Kidney (tissue), 13 donors: ENCODE measurements at regions not wholly inside any gene's neighbourhood (a gene's known extent, or its start where the extent isn't known, plus 50 kb on each side); places are given as distances from the start of the nearest gene placed in this dataset.

ENCODE experiments used
- DNase-seq, 5 donors: peaks; one replicate each; pipeline ENCODE4 v3.0.0-alpha.2; 2013 to 2020
- FAIRE-seq: peaks from 2 replicates; lab custom pipeline; 2012; peaks lifted over from hg19 to GRCh38; lab: Jason Lieb, UNC
- H3K27ac ChIP-seq, 2 donors: one replicate each; pipeline ENCODE4 v1.7.0; 2013; ENCODE audit warnings: low read depth in 2 of 2, low read length in 2 of 2, inconsistent platforms in 1 of 2
- H3K27me3 ChIP-seq: one replicate; pipeline ENCODE4 v1.7.1; 2013; ENCODE audit warnings: low read length, inconsistent platforms; ENCODE audit not compliant: control insufficient read depth, insufficient read depth
- H3K36me3 ChIP-seq, 3 donors: one replicate each; pipeline versions ENCODE4 v1.7.0 to v1.7.1; 2013; ENCODE audit warnings: low read length in 3 of 3, control low read depth in 1 of 3, inconsistent platforms in 1 of 3; ENCODE audit not compliant: insufficient read depth in 3 of 3, control insufficient read depth in 2 of 3
- H3K4me1 ChIP-seq, 3 donors: one replicate each; pipeline versions ENCODE4 v1.7.0 to v1.7.1; 2013; ENCODE audit warnings: low read length in 3 of 3, inconsistent platforms in 1 of 3, low read depth in 1 of 3; ENCODE audit not compliant: control insufficient read depth in 2 of 3, insufficient read depth in 2 of 3
- H3K4me3 ChIP-seq, 3 donors: one replicate each; pipeline versions ENCODE4 v1.7.0 to v1.8.1; 2013; ENCODE audit warnings: low read length in 3 of 3, control low read depth in 1 of 3, inconsistent platforms in 1 of 3
- H3K9ac ChIP-seq, 3 donors: one replicate each; pipeline versions ENCODE4 v1.7.0 to v1.7.1; 2013; ENCODE audit warnings: low read length in 3 of 3, control low read depth in 1 of 3, inconsistent platforms in 1 of 3
- H3K9me3 ChIP-seq, 3 donors: one replicate each; pipeline versions ENCODE4 v1.7.0 to v1.7.1; 2013; ENCODE audit warnings: low read length in 3 of 3, control low read depth in 1 of 3, inconsistent platforms in 1 of 3; ENCODE audit not compliant: control insufficient read depth in 2 of 3, insufficient read depth in 1 of 3
- intact Hi-C: fragments of 100-400 bp; cut with DNase I; formaldehyde crosslinking; loops from one replicate; pipeline ENCODE4 v1.11.1; 2022
- TF ChIP-seq, protein P1 (sequence below): IDR thresholded peaks from 3 replicates; pipeline ENCODE4 v1.5.1; 2012; ENCODE audit warnings: mild to moderate bottlenecking, moderate library complexity, borderline replicate concordance; ENCODE audit not compliant: insufficient read depth; ENCODE audit errors: extremely low read depth
- donor health status: control.
- donor health status: control.
- donor health status: control.
- donor health status: control.
- donor health status: control.
- donor health status: DM: yes; HTN: yes; CAD: no.
- donor health status: Normal renal cell carcinoma (clear cell type).

DNA sequence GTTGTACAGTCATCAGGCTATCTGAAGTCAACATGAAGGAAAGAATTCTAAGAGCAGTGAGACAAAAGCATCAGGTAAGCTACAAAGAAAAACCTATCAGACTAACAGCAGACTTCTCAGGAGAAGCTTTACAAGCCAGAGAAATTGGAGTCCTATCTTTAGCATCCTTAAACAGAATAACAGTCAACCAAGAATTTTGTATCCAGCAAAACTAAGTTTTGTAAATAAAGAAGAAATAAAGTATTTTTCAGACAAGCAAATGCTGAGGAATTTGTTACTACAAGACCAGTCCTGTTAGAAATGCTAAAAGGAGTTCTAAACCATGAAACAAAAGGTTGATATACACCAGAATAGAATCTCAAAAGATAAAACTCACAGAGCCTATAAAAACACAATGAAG lies 501.2 kb downstream of the ZNF608 start:
- Histone ChIP-seq H3K27me3 (no peaks in the 10 kb centered on the region), H3K27ac (no peak overlapping the region), H3K9ac (no peak overlapping the region), H3K36me3 (no peaks in the 10 kb centered on the region), H3K9me3 (peaks cover 0 to 11% (median 0%) of the 10 kb centered on the region in 3 donors), H3K4me3 (no peak overlapping the region), H3K4me1 (no peaks in the 10 kb centered on the region)
- TF ChIP-seq, protein P1, sequence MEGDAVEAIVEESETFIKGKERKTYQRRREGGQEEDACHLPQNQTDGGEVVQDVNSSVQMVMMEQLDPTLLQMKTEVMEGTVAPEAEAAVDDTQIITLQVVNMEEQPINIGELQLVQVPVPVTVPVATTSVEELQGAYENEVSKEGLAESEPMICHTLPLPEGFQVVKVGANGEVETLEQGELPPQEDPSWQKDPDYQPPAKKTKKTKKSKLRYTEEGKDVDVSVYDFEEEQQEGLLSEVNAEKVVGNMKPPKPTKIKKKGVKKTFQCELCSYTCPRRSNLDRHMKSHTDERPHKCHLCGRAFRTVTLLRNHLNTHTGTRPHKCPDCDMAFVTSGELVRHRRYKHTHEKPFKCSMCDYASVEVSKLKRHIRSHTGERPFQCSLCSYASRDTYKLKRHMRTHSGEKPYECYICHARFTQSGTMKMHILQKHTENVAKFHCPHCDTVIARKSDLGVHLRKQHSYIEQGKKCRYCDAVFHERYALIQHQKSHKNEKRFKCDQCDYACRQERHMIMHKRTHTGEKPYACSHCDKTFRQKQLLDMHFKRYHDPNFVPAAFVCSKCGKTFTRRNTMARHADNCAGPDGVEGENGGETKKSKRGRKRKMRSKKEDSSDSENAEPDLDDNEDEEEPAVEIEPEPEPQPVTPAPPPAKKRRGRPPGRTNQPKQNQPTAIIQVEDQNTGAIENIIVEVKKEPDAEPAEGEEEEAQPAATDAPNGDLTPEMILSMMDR = no peak
- DNase-seq (no peak), FAIRE-seq (no peak)
- intact Hi-C loops = no loop called here

DNA sequence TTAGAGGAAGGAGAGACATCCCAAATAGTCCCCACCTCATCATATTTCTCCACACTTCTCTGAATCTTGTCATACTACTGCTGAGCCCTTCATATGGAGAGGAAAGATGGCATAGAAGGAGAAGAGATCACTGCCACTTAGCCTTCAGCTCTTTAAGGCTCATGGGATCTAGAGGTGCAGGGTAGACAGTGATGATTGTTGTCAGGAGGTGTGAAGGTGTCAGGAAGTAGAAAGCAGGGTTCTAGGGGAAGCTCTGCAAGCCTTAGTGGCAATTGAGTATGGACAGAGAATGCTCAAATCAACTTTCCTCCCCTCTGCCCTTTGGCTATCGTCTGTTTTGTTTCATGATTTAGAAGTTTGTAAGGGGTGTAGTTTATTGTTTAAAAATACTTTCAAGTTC lies 505.7 kb downstream of the ZNF608 start:
- H3K4me1 ChIP-seq = no peaks in the 10 kb centered on the region
- no peak for FAIRE-seq
- H3K27ac ChIP-seq = no peak overlapping the region
- H3K9ac ChIP-seq = no peak overlapping the region
- intact Hi-C loops = no loop called here
- no peak for DNase-seq
- no peaks in the 10 kb centered on the region for H3K36me3 ChIP-seq
- peaks cover 0 to 17% (median 0%) of the 10 kb centered on the region in 3 donors for H3K9me3 ChIP-seq
- no peak overlapping the region for H3K4me3 ChIP-seq
- no peaks in the 10 kb centered on the region for H3K27me3 ChIP-seq
- TF ChIP-seq, protein P1 = no peak

DNA sequence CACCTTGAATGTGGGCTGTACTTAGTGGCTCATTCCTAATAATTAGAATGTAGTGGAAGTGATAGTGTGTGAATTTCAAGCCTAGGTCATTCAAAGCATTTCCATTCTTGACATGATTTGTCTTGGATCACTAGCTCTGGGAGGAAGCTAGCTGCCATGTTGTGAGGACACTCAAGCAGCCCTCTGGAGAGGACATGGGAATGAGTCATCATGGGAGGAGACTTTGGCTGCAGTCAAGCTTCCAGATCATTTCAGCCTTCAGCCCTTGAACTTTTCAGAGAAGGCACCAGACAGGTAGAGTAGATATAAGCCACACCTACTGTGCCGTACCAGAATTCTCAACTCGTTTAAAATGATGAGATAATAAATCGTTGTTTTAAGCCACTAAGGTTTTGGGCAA lies 506.9 kb downstream of the ZNF608 start:
- Histone ChIP-seq H3K4me1 (no peaks in the 10 kb centered on the region), H3K36me3 (no peaks in the 10 kb centered on the region), H3K27ac (no peak overlapping the region), H3K9me3 (peaks cover 0 to 7% (median 0%) of the 10 kb centered on the region in 3 donors), H3K9ac (no peak overlapping the region), H3K4me3 (no peak overlapping the region), H3K27me3 (no peaks in the 10 kb centered on the region)
- intact Hi-C loops = no loop called here
- TF ChIP-seq, protein P1 = no peak
- FAIRE-seq (no peak), DNase-seq (no peak)

DNA sequence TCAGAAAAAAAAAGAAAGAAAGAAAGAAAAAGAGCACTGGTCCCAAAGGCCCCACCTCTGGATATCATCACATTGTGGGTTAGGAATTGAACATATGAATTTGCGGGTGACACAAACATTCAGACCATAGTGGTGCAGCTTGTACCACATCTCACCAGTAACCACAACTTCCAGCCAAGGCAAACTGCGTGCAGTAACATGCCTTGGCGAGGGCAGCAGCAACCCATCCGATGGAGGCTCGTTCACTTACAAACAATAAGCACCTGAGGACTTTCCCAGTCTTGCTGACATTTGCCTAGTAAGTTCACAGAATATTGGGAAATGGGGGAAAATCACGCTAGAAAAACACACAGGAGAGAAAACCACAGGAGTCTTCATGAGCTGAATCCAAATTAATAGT lies 508.1 kb downstream of the ZNF608 start:
- intact Hi-C loops = no loop called here
- no peaks in the 10 kb centered on the region for H3K36me3 ChIP-seq

More for the DNA sequence above, 508.1 kb downstream of the ZNF608 start:
- no peaks in the 10 kb centered on the region for H3K4me1 ChIP-seq
- H3K27ac ChIP-seq = no peak overlapping the region
- H3K27me3 ChIP-seq = no peaks in the 10 kb centered on the region
- H3K4me3 ChIP-seq = no peak overlapping the region
- TF ChIP-seq, protein P1 = no peak
- H3K9ac ChIP-seq = no peak overlapping the region
- DNase-seq = no peak
- peaks cover 0 to 6% (median 0%) of the 10 kb centered on the region in 3 donors for H3K9me3 ChIP-seq
- FAIRE-seq = no peak
